HepG2 (cell line): ENCODE measurements at regions not wholly inside any gene's neighbourhood (a gene's known extent, or its start where the extent isn't known, plus 50 kb on each side); places are given as distances from the start of the nearest gene placed in this dataset.

Experiments
- ATAC-seq: fragments of 200-7000 bp; cut with Tn5 transposase; 3 replicates; pipeline ENCODE4 v1.9.1; 2020; ENCODE audit warnings: mild to moderate bottlenecking, moderate library complexity
- BruUV-seq: library from RNA; stranded (reverse); fragments of 400-500 nt; replicated peaks from 2 replicates; lab custom pipeline; 2021; lab: Mats Ljungman, UMichigan
- CTCF ChIA-PET: fragments of 300-600 bp; formaldehyde crosslinking; extraction: SDS; loops from one replicate; lab custom pipeline; 2021; ENCODE audit warnings: low total read pairs, inconsistent platforms, low intra/inter-chr PET ratio; lab: Yijun Ruan, JAX
- POLR2A ChIA-PET: fragments of 350-600 bp; sonication (Branson Sonifier 250); formaldehyde crosslinking; loops from one replicate; lab custom pipeline; 2020; ENCODE audit warnings: antibody characterized with exemption, inconsistent platforms; lab: Yijun Ruan, JAX
- DNase-seq: peaks from one replicate; pipeline ENCODE4 v3.0.0-alpha.2; 2015; ENCODE audit warnings: low spot score
- FAIRE-seq: peaks from 3 replicates; lab custom pipeline; 2011; peaks lifted over from hg19 to GRCh38; lab: Jason Lieb, UNC
- H2AFZ ChIP-seq: one replicate; pipeline ENCODE4 v1.6.1; 2011; ENCODE audit warnings: low read length, inconsistent platforms
- H3K27ac ChIP-seq: fragments of 300-600 bp; 3 replicates; pipeline ENCODE4 v1.8.0; 2011; ENCODE audit warnings: mixed run types, mild to moderate bottlenecking, mixed read lengths, low read length, inconsistent platforms; ENCODE audit not compliant: insufficient read depth; ENCODE audit errors: extremely low read length
- H3K27me3 ChIP-seq, 2 experiments: fragments of 200-600 bp in 1 of 2; 2 replicates in 1 of 2; 3 replicates in 1 of 2; pipeline versions ENCODE4 v1.6.0 to v1.8.0; 2011; ENCODE audit warnings: low read length in 2 of 2, mild to moderate bottlenecking in 2 of 2, moderate library complexity in 2 of 2, inconsistent platforms in 1 of 2; ENCODE audit not compliant: insufficient read depth in 2 of 2, control insufficient read depth in 1 of 2
- H3K36me3 ChIP-seq, 2 experiments: fragments of 200-600 bp in 1 of 2; replicated peaks in 1 of 2; 2 replicates in 1 of 2; 3 replicates in 1 of 2; pipeline versions ENCODE4 v1.5.1 to v1.8.0; 2011; ENCODE audit warnings: low read length in 2 of 2, inconsistent platforms in 1 of 2; ENCODE audit not compliant: insufficient read depth in 2 of 2, control insufficient read depth in 1 of 2
- H3K4me1 ChIP-seq: 2 replicates; pipeline ENCODE4 v1.5.1; 2012; ENCODE audit warnings: low read length, inconsistent platforms; ENCODE audit not compliant: insufficient read depth
- H3K4me2 ChIP-seq: 2 replicates; pipeline ENCODE4 v1.6.0; 2011; ENCODE audit warnings: low read depth, low read length, inconsistent platforms
- H3K4me3 ChIP-seq, 3 experiments: fragments of 200-600 bp in 1 of 3; sonication (generic), shearing (Covaris generic) in 1 of 3; replicated peaks in 1 of 3; 2 replicates each; pipeline ENCODE4 v1.5.1; 2011 to 2016; ENCODE audit warnings: low read length in 3 of 3, inconsistent platforms in 2 of 3, low read depth in 2 of 3, mild to moderate bottlenecking in 2 of 3, control low read depth in 1 of 3, mixed read lengths in 1 of 3; ENCODE audit not compliant: insufficient read depth in 1 of 3
- H3K79me2 ChIP-seq: one replicate; pipeline ENCODE4 v1.6.1; 2011; ENCODE audit warnings: low read length, inconsistent platforms; ENCODE audit not compliant: insufficient read depth
- H3K9ac ChIP-seq: 2 replicates; pipeline ENCODE4 v1.6.0; 2011; ENCODE audit warnings: mild to moderate bottlenecking, low read depth, low read length, inconsistent platforms; ENCODE audit not compliant: insufficient read depth
- H3K9me3 ChIP-seq: 2 replicates; pipeline ENCODE4 v1.5.1; 2012; ENCODE audit warnings: mild to moderate bottlenecking, low read length
- H4K20me1 ChIP-seq: 2 replicates; pipeline ENCODE4 v1.6.0; 2011; ENCODE audit warnings: inconsistent platforms, mild to moderate bottlenecking, low read length, moderate library complexity; ENCODE audit not compliant: insufficient read depth
- KAT8 ChIP-seq: IDR thresholded peaks from 2 replicates; pipeline ENCODE4 v1.6.1; 2016; ENCODE audit warnings: missing genetic modification reagents, missing compliant biosample characterization
- KLF15 ChIP-seq: sonication (generic); formaldehyde crosslinking; IDR thresholded peaks from 2 replicates; pipeline ENCODE4 v1.8.1; 2023; ENCODE audit warnings: borderline replicate concordance, mild to moderate bottlenecking, inconsistent platforms, missing genetic modification reagents, mixed read lengths
- NR2C2 ChIP-seq: sonication (generic); formaldehyde crosslinking; IDR thresholded peaks from 2 replicates; pipeline ENCODE4 v1.4.0; 2020; ENCODE audit warnings: missing genetic modification reagents, mild to moderate bottlenecking, moderate library complexity, borderline replicate concordance
- POLR2G ChIP-seq: fragments of 200-400 bp; formaldehyde crosslinking; IDR thresholded peaks from 2 replicates; pipeline ENCODE4 v1.6.1; 2018; ENCODE audit warnings: mild to moderate bottlenecking, low read depth, low read length, moderate library complexity
- SMC3 ChIP-seq: IDR thresholded peaks from 2 replicates; pipeline ENCODE4 v1.6.1; 2011; ENCODE audit warnings: low read length, improper control_type of control experiment
- SP2 ChIP-seq: sonication (generic); formaldehyde crosslinking; IDR thresholded peaks from 2 replicates; pipeline ENCODE4 v1.5.1; 2020; ENCODE audit warnings: mild to moderate bottlenecking, missing genetic modification reagents
- WGBS: methylation state at CpG from one replicate; pipeline ENCODE4 v1.1.6; 2017; ENCODE audit warnings: low lambda C conversion rate; 5-methylcytosine and 5-hydroxymethylcytosine counted together
- in situ Hi-C: cut with HindIII; loops from 2 replicates; pipeline ENCODE4 v1.10.0; 2017; ENCODE audit warnings: low pct_unique_long_range_greater_than_20kb; ENCODE audit not compliant: extremely low pct_ligation_motif_present
- intact Hi-C: fragments of 100-400 bp; cut with micrococcal nuclease; formaldehyde crosslinking; loops from one replicate; pipeline ENCODE4 v1.10.0; 2022; ENCODE audit not compliant: unreplicated experiment
- TF ChIP-seq, protein P1 (sequence below): sonication (generic); formaldehyde crosslinking; conservative IDR thresholded peaks from 2 replicates; pipeline ENCODE4 v1.8.0; 2022; ENCODE audit warnings: mild to moderate bottlenecking, moderate library complexity, missing genetic modification reagents

DNA sequence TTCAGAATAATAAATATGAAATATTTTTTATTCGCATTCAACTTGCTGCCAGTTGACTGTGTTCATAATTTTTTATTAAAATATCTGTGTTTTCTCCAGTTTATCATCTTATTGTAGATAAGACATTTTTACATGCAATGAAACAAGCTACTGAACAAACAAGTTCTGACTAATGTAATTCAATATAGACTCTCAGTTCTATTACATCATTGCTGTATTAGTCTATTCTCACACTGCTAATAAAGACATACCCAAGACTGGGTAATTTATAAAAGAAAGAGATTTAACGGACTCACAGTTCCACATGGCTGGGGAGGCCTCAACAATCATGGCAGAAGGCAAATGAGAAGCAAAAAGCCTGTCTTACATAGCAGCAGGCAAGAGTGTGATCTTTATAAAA, 1357.7 kb upstream of the CITED2 start (continued):
- TF ChIP-seq NR2C2, result no peak
- TF ChIP-seq, all 625 proteins: peak for 0

DNA sequence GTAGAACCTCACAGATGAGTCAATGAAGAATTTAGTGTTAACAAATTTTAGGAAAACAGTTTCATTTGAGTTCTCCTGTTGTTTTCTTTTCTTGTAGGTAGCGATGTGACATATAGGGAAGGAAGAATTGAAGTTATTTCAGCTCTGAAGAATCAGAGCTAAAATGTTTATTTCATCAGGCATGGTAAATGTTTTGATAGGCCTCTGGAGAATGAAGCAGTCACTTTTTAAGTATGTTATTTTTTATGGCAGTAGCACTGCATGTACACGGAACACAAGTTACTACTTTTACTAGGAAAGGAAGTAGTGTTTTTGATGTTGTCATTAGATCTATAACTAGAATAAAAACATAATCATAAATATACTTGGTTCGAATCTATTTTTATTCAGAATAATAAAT, 1357.3 kb upstream of the CITED2 start:
- H3K27ac ChIP-seq, result no peak overlapping the region
- H3K4me1 ChIP-seq, result no peaks in the 10 kb centered on the region
- in situ Hi-C loops (no loop called here), intact Hi-C loops (no loop called here)
- no peaks in the 10 kb centered on the region for H3K36me3 ChIP-seq
- ATAC-seq, result no peak
- H3K4me3 ChIP-seq, result no peak overlapping the region
- POLR2A ChIA-PET, result no interaction called here
- TF ChIP-seq, protein P1, sequence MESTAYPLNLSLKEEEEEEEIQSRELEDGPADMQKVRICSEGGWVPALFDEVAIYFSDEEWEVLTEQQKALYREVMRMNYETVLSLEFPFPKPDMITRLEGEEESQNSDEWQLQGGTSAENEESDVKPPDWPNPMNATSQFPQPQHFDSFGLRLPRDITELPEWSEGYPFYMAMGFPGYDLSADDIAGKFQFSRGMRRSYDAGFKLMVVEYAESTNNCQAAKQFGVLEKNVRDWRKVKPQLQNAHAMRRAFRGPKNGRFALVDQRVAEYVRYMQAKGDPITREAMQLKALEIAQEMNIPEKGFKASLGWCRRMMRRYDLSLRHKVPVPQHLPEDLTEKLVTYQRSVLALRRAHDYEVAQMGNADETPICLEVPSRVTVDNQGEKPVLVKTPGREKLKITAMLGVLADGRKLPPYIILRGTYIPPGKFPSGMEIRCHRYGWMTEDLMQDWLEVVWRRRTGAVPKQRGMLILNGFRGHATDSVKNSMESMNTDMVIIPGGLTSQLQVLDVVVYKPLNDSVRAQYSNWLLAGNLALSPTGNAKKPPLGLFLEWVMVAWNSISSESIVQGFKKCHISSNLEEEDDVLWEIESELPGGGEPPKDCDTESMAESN (CRISPR knock-in tag), result no peak
- TF ChIP-seq POLR2G (no peak), KLF15 (CRISPR knock-in tag) (no peak), SMC3 (no peak), SP2 (CRISPR knock-in tag) (no peak), KAT8 (CRISPR knock-in tag) (no peak)
- CTCF ChIA-PET, result no interaction called here
- no TSS peak for BruUV-seq
- H3K9me3 ChIP-seq, result peaks cover 23% of the 10 kb centered on the region
- FAIRE-seq, result peak; percentile 21
- no peak overlapping the region for H3K4me2 ChIP-seq
- no peak overlapping the region for H3K9ac ChIP-seq
- H2AFZ ChIP-seq, result no peak overlapping the region
- H3K79me2 ChIP-seq, result no peaks in the 10 kb centered on the region
- no peaks in the 10 kb centered on the region for H3K27me3 ChIP-seq
- no peaks in the 10 kb centered on the region for H4K20me1 ChIP-seq
- 12% methylated on average over 3 of the region's 3 CpGs for WGBS
- DNase-seq, result no peak
